Parathyroid adenoma (tissue), 2 donors: ENCODE measurements at regions not wholly inside any gene's neighbourhood (a gene's known extent, or its start where the extent isn't known, plus 50 kb on each side); places are given as distances from the start of the nearest gene placed in this dataset.

Experiments used
- H2AFZ ChIP-seq: fragments of 300-600 bp; sonication (generic); one replicate; pipeline ENCODE4 v1.7.0; 2017; ENCODE audit warnings: antibody characterized with exemption, mild to moderate bottlenecking
- H3K27ac ChIP-seq: fragments of 300-600 bp; sonication (generic); one replicate; pipeline ENCODE4 v1.7.0; 2017
- H3K27me3 ChIP-seq: fragments of 300-600 bp; sonication (generic); one replicate; pipeline ENCODE4 v1.7.0; 2017; ENCODE audit warnings: low read length; ENCODE audit not compliant: control insufficient read depth, insufficient read depth
- H3K36me3 ChIP-seq: fragments of 300-600 bp; sonication (generic); one replicate; pipeline ENCODE4 v1.7.0; 2017; ENCODE audit warnings: low read length; ENCODE audit not compliant: control insufficient read depth, insufficient read depth
- H3K4me1 ChIP-seq: fragments of 300-600 bp; sonication (generic); one replicate; pipeline ENCODE4 v1.7.0; 2017; ENCODE audit warnings: control low read depth
- H3K4me2 ChIP-seq: fragments of 300-600 bp; sonication (generic); one replicate; pipeline ENCODE4 v1.7.0; 2017; ENCODE audit warnings: low read length
- H3K4me3 ChIP-seq: fragments of 300-600 bp; sonication (generic); one replicate; pipeline ENCODE4 v1.7.0; 2017; ENCODE audit warnings: low read depth, low read length
- H3K79me2 ChIP-seq: fragments of 300-600 bp; sonication (generic); one replicate; pipeline ENCODE4 v1.7.0; 2017; ENCODE audit warnings: control low read depth
- H3K9ac ChIP-seq: fragments of 300-600 bp; sonication (generic); one replicate; pipeline ENCODE4 v1.7.0; 2017; ENCODE audit warnings: mild to moderate bottlenecking
- H3K9me3 ChIP-seq: fragments of 300-600 bp; sonication (generic); one replicate; pipeline ENCODE4 v1.7.0; 2017; ENCODE audit warnings: low read length; ENCODE audit not compliant: control insufficient read depth
- CTCF ChIP-seq: fragments of 300-600 bp; sonication (generic); IDR thresholded peaks from one replicate; pipeline ENCODE4 v1.7.0; 2017; ENCODE audit warnings: antibody characterized with exemption, mild to moderate bottlenecking
- donor health status: primary hyperparathyroidism.

- Histone ChIP-seq H3K27ac (no peak overlapping the region), H3K4me2 (no peak overlapping the region), H3K79me2 (no peaks in the 10 kb centered on the region), H3K27me3 (no peaks in the 10 kb centered on the region), H3K4me3 (no peak overlapping the region), H2AFZ (no peak overlapping the region), H3K36me3 (no peaks in the 10 kb centered on the region), H3K4me1 (no peaks in the 10 kb centered on the region), H3K9ac (no peak overlapping the region), H3K9me3 (no peaks in the 10 kb centered on the region)
- TF ChIP-seq CTCF, result no peak
These were observed 131.5 kb upstream of the TNRC6C start for GRCh38 chr17:77827039-77827438.

- Histone ChIP-seq H3K4me1 (no peaks in the 10 kb centered on the region), H3K4me3 (no peak overlapping the region), H3K36me3 (no peaks in the 10 kb centered on the region), H3K27ac (no peak overlapping the region), H2AFZ (no peak overlapping the region), H3K4me2 (no peak overlapping the region), H3K27me3 (no peaks in the 10 kb centered on the region), H3K9ac (no peak overlapping the region), H3K79me2 (no peaks in the 10 kb centered on the region), H3K9me3 (no peaks in the 10 kb centered on the region)
- TF ChIP-seq CTCF, result no peak
These were observed 131.0 kb upstream of the TNRC6C start for GRCh38 chr17:77827511-77827910.

GRCh38 chr17:77828749-77829539 lies 129.6 kb upstream of the TNRC6C start:
- Histone ChIP-seq H3K4me2 (no peak overlapping the region), H3K4me1 (no peaks in the 10 kb centered on the region), H3K9ac (no peak overlapping the region), H3K9me3 (no peaks in the 10 kb centered on the region), H2AFZ (no peak overlapping the region), H3K79me2 (no peaks in the 10 kb centered on the region), H3K36me3 (no peaks in the 10 kb centered on the region), H3K27ac (no peak overlapping the region), H3K27me3 (no peaks in the 10 kb centered on the region), H3K4me3 (no peak overlapping the region)
- no peak for TF ChIP-seq CTCF

GRCh38 chr17:77829843-77830799 lies 128.4 kb upstream of the TNRC6C start:
- Histone ChIP-seq H2AFZ (no peak overlapping the region), H3K4me1 (peaks cover 3% of the 10 kb centered on the region), H3K9ac (no peak overlapping the region)

More at GRCh38 chr17:77829843-77830799, 128.4 kb upstream of the TNRC6C start:
- no peaks in the 10 kb centered on the region for H3K9me3 ChIP-seq
- H3K79me2 ChIP-seq, result no peaks in the 10 kb centered on the region
- H3K4me2 ChIP-seq, result no peak overlapping the region
- peak overlapping the region; percentile 70 for H3K27ac ChIP-seq
- H3K27me3 ChIP-seq, result no peaks in the 10 kb centered on the region
- H3K36me3 ChIP-seq, result no peaks in the 10 kb centered on the region
- H3K4me3 ChIP-seq, result no peak overlapping the region
- no peak for TF ChIP-seq CTCF
